ENCODE measurements at regions not wholly inside any gene's neighbourhood (a gene's known extent, or its start where the extent isn't known, plus 50 kb on each side); places are given as distances from the start of the nearest gene placed in this dataset.

DNA sequence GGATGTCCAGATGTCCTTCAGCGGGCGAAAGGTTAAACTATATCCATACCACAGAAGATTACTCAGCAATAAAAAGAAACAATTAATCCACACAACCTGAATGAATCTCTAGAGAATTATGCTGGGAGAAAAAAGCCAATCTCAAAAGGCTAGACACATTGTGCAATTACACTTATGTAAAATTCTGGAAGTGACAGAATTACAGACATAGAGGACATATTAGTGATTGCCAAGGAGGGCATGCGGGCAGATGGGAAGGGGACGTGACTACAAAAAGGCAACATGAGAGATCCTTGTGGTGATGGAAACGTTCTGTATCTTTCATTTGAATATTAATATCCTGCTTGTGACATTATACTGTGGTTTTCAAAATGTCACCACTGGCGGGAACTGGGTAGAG, 103.5 kb upstream of the BMAL1 start:
- Histone ChIP-seq H3K27me3 (ENCODE audit: control insufficient read depth in 1 of 2, insufficient read depth in 2 of 2, low read length in 2 of 2) (no peaks in the 10 kb centered on the region; a peak in 1 of 5 replicates), H3K9me3 (ENCODE audit: low read length) (no peaks in the 10 kb centered on the region), H3K4me2 (ENCODE audit: low read depth, low read length) (no peak overlapping the region), H3K4me1 (ENCODE audit: insufficient read depth, low read length) (no peaks in the 10 kb centered on the region), H3K27ac (ENCODE audit: extremely low read length, insufficient read depth, low read length) (no peak overlapping the region), H3K36me3 (replicated peaks in 1 of 2; ENCODE audit: control insufficient read depth in 1 of 2, insufficient read depth in 2 of 2, low read length in 2 of 2) (no peaks in the 10 kb centered on the region), H3K79me2 (ENCODE audit: insufficient read depth, low read length) (no peaks in the 10 kb centered on the region), H2AFZ (ENCODE audit: low read length) (no peak overlapping the region), H3K4me3 (replicated peaks in 1 of 3; ENCODE audit: insufficient read depth in 1 of 3, low read depth in 2 of 3, low read length in 3 of 3) (no peak overlapping the region), H4K20me1 (ENCODE audit: insufficient read depth, low read length) (no peaks in the 10 kb centered on the region), H3K9ac (ENCODE audit: insufficient read depth, low read depth, low read length) (no peak overlapping the region)
- intact Hi-C loops (cut with micrococcal nuclease; ENCODE audit: unreplicated experiment) = no loop called here
- 46% methylated on average over 6 of the region's 6 CpGs for WGBS (ENCODE audit: low lambda C conversion rate)
- FAIRE-seq (no peak), DNase-seq (ENCODE audit: low spot score) (no peak), ATAC-seq (no peak)
- TF ChIP-seq, protein P1, sequence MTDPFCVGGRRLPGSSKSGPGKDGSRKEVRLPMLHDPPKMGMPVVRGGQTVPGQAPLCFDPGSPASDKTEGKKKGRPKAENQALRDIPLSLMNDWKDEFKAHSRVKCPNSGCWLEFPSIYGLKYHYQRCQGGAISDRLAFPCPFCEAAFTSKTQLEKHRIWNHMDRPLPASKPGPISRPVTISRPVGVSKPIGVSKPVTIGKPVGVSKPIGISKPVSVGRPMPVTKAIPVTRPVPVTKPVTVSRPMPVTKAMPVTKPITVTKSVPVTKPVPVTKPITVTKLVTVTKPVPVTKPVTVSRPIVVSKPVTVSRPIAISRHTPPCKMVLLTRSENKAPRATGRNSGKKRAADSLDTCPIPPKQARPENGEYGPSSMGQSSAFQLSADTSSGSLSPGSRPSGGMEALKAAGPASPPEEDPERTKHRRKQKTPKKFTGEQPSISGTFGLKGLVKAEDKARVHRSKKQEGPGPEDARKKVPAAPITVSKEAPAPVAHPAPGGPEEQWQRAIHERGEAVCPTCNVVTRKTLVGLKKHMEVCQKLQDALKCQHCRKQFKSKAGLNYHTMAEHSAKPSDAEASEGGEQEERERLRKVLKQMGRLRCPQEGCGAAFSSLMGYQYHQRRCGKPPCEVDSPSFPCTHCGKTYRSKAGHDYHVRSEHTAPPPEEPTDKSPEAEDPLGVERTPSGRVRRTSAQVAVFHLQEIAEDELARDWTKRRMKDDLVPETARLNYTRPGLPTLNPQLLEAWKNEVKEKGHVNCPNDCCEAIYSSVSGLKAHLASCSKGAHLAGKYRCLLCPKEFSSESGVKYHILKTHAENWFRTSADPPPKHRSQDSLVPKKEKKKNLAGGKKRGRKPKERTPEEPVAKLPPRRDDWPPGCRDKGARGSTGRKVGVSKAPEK (CRISPR knock-in tag; IDR thresholded peaks at IDR 0.05; ENCODE audit: borderline replicate concordance) = no peak
- TF ChIP-seq ZNF746 (CRISPR knock-in tag; IDR thresholded peaks at IDR 0.05) = no peak
- no peak for TF ChIP-seq ZNF614 (CRISPR knock-in tag; IDR thresholded peaks at IDR 0.05; ENCODE audit: borderline replicate concordance)
- TF ChIP-seq AHR (CRISPR knock-in tag; IDR thresholded peaks at IDR 0.05) = no peak
- TF ChIP-seq CENPT (CRISPR knock-in tag; IDR thresholded peaks at IDR 0.05; ENCODE audit: low read depth) = no peak
- TF ChIP-seq NFYC (CRISPR knock-in tag; IDR thresholded peaks at IDR 0.05) = no peak
- TF ChIP-seq SAP130 (CRISPR knock-in tag; IDR thresholded peaks at IDR 0.05; ENCODE audit: low read depth) = no peak
- TF ChIP-seq ZNF782 (CRISPR knock-in tag; IDR thresholded peaks at IDR 0.05; ENCODE audit: borderline replicate concordance) = no peak
- TF ChIP-seq ETV6 (CRISPR knock-in tag; conservative IDR thresholded peaks at IDR 0.05) = no peak
- TF ChIP-seq, protein P2, sequence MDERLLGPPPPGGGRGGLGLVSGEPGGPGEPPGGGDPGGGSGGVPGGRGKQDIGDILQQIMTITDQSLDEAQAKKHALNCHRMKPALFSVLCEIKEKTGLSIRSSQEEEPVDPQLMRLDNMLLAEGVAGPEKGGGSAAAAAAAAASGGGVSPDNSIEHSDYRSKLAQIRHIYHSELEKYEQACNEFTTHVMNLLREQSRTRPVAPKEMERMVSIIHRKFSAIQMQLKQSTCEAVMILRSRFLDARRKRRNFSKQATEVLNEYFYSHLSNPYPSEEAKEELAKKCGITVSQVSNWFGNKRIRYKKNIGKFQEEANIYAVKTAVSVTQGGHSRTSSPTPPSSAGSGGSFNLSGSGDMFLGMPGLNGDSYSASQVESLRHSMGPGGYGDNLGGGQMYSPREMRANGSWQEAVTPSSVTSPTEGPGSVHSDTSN (CRISPR knock-in tag; IDR thresholded peaks at IDR 0.05) = no peak
- TF ChIP-seq ZNF143 (CRISPR knock-in tag; IDR thresholded peaks at IDR 0.05) = no peak
- no peak for TF ChIP-seq MEF2D (CRISPR knock-in tag; IDR thresholded peaks at IDR 0.05)
- TF ChIP-seq ZMYM3 (CRISPR knock-in tag; IDR thresholded peaks at IDR 0.05) = no peak
- TF ChIP-seq ZC3H4 (CRISPR knock-in tag; IDR thresholded peaks at IDR 0.05; ENCODE audit: borderline replicate concordance) = no peak
- TF ChIP-seq SP140L (CRISPR knock-in tag; IDR thresholded peaks at IDR 0.05; ENCODE audit: borderline replicate concordance) = no peak
- TF ChIP-seq ZNF468 (CRISPR knock-in tag; IDR thresholded peaks at IDR 0.05) = no peak
- TF ChIP-seq, protein P3, sequence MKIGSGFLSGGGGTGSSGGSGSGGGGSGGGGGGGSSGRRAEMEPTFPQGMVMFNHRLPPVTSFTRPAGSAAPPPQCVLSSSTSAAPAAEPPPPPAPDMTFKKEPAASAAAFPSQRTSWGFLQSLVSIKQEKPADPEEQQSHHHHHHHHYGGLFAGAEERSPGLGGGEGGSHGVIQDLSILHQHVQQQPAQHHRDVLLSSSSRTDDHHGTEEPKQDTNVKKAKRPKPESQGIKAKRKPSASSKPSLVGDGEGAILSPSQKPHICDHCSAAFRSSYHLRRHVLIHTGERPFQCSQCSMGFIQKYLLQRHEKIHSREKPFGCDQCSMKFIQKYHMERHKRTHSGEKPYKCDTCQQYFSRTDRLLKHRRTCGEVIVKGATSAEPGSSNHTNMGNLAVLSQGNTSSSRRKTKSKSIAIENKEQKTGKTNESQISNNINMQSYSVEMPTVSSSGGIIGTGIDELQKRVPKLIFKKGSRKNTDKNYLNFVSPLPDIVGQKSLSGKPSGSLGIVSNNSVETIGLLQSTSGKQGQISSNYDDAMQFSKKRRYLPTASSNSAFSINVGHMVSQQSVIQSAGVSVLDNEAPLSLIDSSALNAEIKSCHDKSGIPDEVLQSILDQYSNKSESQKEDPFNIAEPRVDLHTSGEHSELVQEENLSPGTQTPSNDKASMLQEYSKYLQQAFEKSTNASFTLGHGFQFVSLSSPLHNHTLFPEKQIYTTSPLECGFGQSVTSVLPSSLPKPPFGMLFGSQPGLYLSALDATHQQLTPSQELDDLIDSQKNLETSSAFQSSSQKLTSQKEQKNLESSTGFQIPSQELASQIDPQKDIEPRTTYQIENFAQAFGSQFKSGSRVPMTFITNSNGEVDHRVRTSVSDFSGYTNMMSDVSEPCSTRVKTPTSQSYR (CRISPR knock-in tag; IDR thresholded peaks at IDR 0.05; ENCODE audit: borderline replicate concordance) = no peak
- no peak for TF ChIP-seq ZFY (CRISPR knock-in tag; IDR thresholded peaks at IDR 0.05)
- in situ Hi-C loops (cut with HindIII; ENCODE audit: extremely low pct_ligation_motif_present, low pct_unique_long_range_greater_than_20kb) = no loop called here
- POLR2A ChIA-PET = no interaction called here
- CTCF ChIA-PET (ENCODE audit: low intra/inter-chr PET ratio, low total read pairs) = no interaction called here
- no TSS peak for BruUV-seq (replicated peaks)

All from HepG2 (cell line).